Ovary (tissue), 7 donors: ENCODE measurements at regions not wholly inside any gene's neighbourhood (a gene's known extent, or its start where the extent isn't known, plus 50 kb on each side); places are given as distances from the start of the nearest gene placed in this dataset.

ENCODE experiments used
- DNase-seq, 5 donors: peaks; one replicate each; pipeline ENCODE4 v3.0.0-alpha.2; 2019 to 2020
- H3K27ac ChIP-seq, 2 donors: fragments of 200-600 bp; one replicate each; pipeline versions ENCODE4 v1.5.1 to v1.8.0; 2019 to 2022
- H3K27me3 ChIP-seq: fragments of 200-600 bp; one replicate; pipeline ENCODE4 v1.8.0; 2022
- H3K36me3 ChIP-seq: fragments of 200-600 bp; sonication (generic); one replicate; pipeline ENCODE4 v1.5.1; 2019
- H3K4me1 ChIP-seq: one replicate; pipeline ENCODE4 v1.8.1; 2013; ENCODE audit warnings: mild to moderate bottlenecking, moderate library complexity; ENCODE audit not compliant: insufficient read depth
- H3K4me3 ChIP-seq: fragments of 200-600 bp; sonication (generic); one replicate; pipeline ENCODE4 v1.5.1; 2017
- H3K9me3 ChIP-seq, 2 donors: fragments of 200-600 bp in 1 of 2; sonication (generic) in 1 of 2; one replicate each; pipeline versions ENCODE4 v1.5.1 to v1.8.1; 2013 to 2019; ENCODE audit warnings: mild to moderate bottlenecking in 1 of 2, moderate library complexity in 1 of 2
- EP300 ChIP-seq: sonication (generic); formaldehyde crosslinking; IDR thresholded peaks from one replicate; pipeline ENCODE4 v1.6.1; 2017; ENCODE audit warnings: antibody characterized with exemption
- POLR2A ChIP-seq: fragments of 450-650 bp; IDR thresholded peaks from one replicate; pipeline ENCODE4 v1.6.1; 2017; ENCODE audit warnings: antibody characterized with exemption, mild to moderate bottlenecking, moderate library complexity
- WGBS, 3 donors: extraction: QIAGEN DNeasy Blood & Tissue Kit in 1 of 3; methylation state at CpG; one replicate each; pipeline versions ENCODE4 v1.1.5 to v1.1.7; 2013 to 2017; 5-methylcytosine and 5-hydroxymethylcytosine counted together
- intact Hi-C, 4 donors: fragments of 100-400 bp; cut with DNase I; formaldehyde crosslinking; loops; one replicate each; pipeline versions ENCODE4 v1.11.0 to v1.15.1; 2022 to 2023
- TF ChIP-seq, protein P1 (sequence below), 3 donors: fragments of 450-650 bp in 2 of 3; fragments of 200-600 bp in 1 of 3; IDR thresholded peaks; one replicate each; pipeline versions ENCODE4 v1.5.1 to v1.8.0; 2016 to 2022; ENCODE audit warnings: antibody characterized with exemption in 3 of 3, mild to moderate bottlenecking in 1 of 3
- donor health status: DM: no; HTN: no; CAD: no; lungs with moderate emphysema.
- donor health status: DM: no; HTN: no; CAD: no.
- donor health status: Bipolar disorder and iron deficiency.
- donor health status: DM: no; HTN: no; CAD: no.
- donor health status: DM: yes; HTN: yes; CAD: no.

DNA sequence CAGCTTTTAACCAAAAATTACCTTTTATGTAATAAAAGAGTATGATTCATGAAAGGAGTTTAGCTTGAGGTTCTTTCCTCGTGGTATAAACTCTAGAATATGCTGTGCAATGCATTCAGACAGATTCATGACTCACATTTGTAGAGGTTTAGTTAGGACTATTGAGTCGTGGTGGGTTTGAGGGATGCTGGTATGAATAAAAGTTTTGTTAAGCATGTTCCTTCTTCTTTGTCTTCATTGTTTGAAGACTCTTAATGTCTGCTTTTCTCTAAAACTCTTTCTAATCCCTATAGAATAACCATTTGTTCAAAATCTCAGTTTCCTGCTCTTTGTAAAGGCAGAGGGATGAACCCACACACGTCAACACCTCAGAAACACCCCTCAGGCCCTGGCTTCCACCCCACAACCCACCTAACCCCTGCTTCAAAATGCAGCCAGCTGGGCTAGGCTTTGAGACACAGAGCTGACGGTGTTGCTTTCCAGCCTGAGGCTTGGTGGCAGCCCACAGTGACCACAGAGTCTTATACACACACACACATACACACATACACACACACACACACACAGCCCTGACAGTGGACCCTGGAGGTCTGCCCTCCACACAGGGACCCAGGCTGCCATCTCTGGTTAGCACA, 69.0 kb upstream of the IRX1 start:
- intact Hi-C loops, result loop anchor here in 1 of 4 donors (5.0 kb wide), 1 partner anchor 1369 kb away; no protein-coding TSS in a partner anchor
- TF ChIP-seq POLR2A (no peak), EP300 (no peak)
- TF ChIP-seq, protein P1, sequence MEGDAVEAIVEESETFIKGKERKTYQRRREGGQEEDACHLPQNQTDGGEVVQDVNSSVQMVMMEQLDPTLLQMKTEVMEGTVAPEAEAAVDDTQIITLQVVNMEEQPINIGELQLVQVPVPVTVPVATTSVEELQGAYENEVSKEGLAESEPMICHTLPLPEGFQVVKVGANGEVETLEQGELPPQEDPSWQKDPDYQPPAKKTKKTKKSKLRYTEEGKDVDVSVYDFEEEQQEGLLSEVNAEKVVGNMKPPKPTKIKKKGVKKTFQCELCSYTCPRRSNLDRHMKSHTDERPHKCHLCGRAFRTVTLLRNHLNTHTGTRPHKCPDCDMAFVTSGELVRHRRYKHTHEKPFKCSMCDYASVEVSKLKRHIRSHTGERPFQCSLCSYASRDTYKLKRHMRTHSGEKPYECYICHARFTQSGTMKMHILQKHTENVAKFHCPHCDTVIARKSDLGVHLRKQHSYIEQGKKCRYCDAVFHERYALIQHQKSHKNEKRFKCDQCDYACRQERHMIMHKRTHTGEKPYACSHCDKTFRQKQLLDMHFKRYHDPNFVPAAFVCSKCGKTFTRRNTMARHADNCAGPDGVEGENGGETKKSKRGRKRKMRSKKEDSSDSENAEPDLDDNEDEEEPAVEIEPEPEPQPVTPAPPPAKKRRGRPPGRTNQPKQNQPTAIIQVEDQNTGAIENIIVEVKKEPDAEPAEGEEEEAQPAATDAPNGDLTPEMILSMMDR (IDR thresholded peaks at IDR 0.05), result no peak
- WGBS, 3 donors, result 48 to 53% (median 51%) methylated on average over 4 of the region's 4 CpGs
- Histone ChIP-seq H3K36me3 (no peaks in the 10 kb centered on the region), H3K27ac (no peak overlapping the region), H3K4me3 (no peak overlapping the region), H3K27me3 (no peaks in the 10 kb centered on the region), H3K4me1 (no peaks in the 10 kb centered on the region), H3K9me3 (no peaks in the 10 kb centered on the region)
- DNase-seq, result no peak

DNA sequence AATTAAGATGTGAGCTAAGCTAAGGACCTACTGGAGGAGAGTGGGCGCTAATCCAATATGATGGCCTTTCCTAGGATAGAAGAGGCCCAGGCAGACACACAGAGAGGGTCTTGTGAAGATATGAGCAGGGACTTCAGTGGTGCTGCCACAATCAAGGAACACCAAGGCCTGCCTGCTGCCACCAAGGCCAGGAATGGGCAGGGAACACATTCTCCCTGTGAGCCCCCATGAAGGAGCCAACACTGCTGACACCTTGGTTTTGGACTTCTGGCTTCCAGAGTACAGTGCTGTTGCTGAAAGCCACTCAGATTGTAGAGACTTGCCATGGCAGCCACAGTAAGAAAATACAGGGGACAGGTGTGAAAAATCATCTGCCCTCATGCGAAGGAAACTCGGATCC, 73.1 kb upstream of the IRX1 start:
- no peaks in the 10 kb centered on the region for H3K36me3 ChIP-seq
- TF ChIP-seq EP300 (no peak), POLR2A (no peak)
- TF ChIP-seq, protein P1 (IDR thresholded peaks at IDR 0.05), result no peak
- no peak overlapping the region for H3K27ac ChIP-seq
- no peaks in the 10 kb centered on the region for H3K9me3 ChIP-seq
- no peak for DNase-seq
- no peaks in the 10 kb centered on the region for H3K27me3 ChIP-seq
- WGBS, 3 donors, result 86 to 91% (median 87%) methylated on average over 3 of the region's 3 CpGs
- no peaks in the 10 kb centered on the region for H3K4me1 ChIP-seq
- intact Hi-C loops, result no loop called here
- no peak overlapping the region for H3K4me3 ChIP-seq

DNA sequence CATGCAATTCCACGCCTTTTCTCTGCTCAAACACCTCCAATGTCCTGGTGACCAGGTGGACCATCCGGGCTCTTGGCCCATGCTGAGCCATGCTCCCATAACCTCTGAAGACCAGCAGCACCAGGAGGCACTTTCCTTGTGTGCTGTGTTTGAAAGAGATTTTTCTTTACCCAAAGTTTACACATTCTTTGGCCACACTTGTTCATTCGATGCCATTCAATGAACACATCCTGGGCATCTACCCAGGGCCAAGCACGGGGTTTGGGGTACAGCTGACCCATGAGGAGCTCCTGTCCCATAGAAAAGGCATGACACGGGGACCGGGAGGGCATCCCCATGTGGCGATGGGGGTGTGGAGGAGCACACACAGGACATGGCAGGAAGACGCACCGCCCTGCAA, 77.1 kb upstream of the IRX1 start:
- intact Hi-C loops, result no loop called here
- 83 to 89% (median 88%) methylated on average over 9 of the region's 9 CpGs for WGBS, 3 donors
- DNase-seq, result no peak
- Histone ChIP-seq H3K9me3 (no peaks in the 10 kb centered on the region), H3K4me3 (no peak overlapping the region), H3K27me3 (no peaks in the 10 kb centered on the region), H3K4me1 (no peaks in the 10 kb centered on the region), H3K27ac (no peak overlapping the region), H3K36me3 (no peaks in the 10 kb centered on the region)
- TF ChIP-seq POLR2A (no peak), EP300 (no peak)
- TF ChIP-seq, protein P1 (IDR thresholded peaks at IDR 0.05), result no peak

DNA sequence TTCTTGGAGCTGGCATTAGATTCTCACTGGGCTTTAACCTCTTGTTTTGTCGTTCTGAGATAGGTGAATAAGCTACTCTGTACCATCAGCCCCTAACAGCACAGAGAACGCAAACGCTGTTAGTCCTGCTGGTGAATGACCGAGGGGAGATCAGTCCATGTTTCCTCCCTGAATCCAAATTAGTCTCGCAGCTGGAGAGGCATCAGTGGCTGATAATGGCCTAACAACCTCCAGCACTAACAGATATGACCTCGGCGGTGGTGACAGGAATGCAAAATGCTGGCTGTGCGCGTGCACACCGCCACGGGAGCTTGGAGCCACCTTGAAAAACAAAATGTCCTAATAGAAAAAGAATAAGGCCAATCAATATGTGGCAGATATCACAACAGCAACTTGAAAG, 77.6 kb upstream of the IRX1 start:
- 69 to 73% (median 71%) methylated on average over 11 of the region's 11 CpGs for WGBS, 3 donors
- TF ChIP-seq EP300, result no peak
- TF ChIP-seq POLR2A, result no peak
- Histone ChIP-seq H3K27ac (no peak overlapping the region), H3K4me3 (no peak overlapping the region), H3K36me3 (no peaks in the 10 kb centered on the region), H3K27me3 (no peaks in the 10 kb centered on the region), H3K9me3 (no peaks in the 10 kb centered on the region), H3K4me1 (no peaks in the 10 kb centered on the region)
- DNase-seq, result no peak
- intact Hi-C loops, result no loop called here

DNA sequence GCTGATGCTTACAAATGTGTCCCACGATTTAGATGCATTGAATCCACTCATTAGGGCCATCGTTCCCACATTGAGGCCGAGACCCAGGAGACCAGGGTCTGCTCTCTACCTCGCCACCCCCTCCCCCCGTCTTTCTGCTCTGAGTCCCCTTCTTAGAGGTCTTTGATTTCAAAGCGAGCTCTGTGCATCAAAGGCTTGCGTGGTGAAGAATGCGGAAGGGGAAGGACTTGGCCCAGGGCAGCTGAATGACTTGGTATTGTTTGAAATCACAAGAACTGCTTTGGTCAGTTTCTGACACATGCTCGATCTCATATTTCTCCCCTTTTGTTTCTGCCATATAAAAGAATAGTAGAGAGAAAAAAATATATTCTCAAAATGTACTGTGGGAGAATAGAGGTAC, 78.3 kb upstream of the IRX1 start:
- Histone ChIP-seq H3K27me3 (no peaks in the 10 kb centered on the region), H3K36me3 (no peaks in the 10 kb centered on the region), H3K27ac (no peak overlapping the region), H3K4me3 (no peak overlapping the region), H3K4me1 (no peaks in the 10 kb centered on the region), H3K9me3 (no peaks in the 10 kb centered on the region)
- WGBS, 3 donors, result 43 to 50% (median 43%) methylated on average over 9 of the region's 9 CpGs
- intact Hi-C loops, result no loop called here
- DNase-seq, result no peak
- no peak for TF ChIP-seq EP300
- no peak for TF ChIP-seq POLR2A
- TF ChIP-seq, protein P1 (IDR thresholded peaks at IDR 0.05), result no peak
